OCI-LY7 (cell line): ENCODE measurements at regions not wholly inside any gene's neighbourhood (a gene's known extent, or its start where the extent isn't known, plus 50 kb on each side); places are given as distances from the start of the nearest gene placed in this dataset.

Experiments used
- BruUV-seq: library from RNA; stranded (reverse); fragments of 400-500 nt; replicated peaks from 2 replicates; lab custom pipeline; 2021; lab: Mats Ljungman, UMichigan
- CTCF ChIA-PET: fragments of 300-600 bp; sonication (Branson Sonifier 250); formaldehyde crosslinking; loops from one replicate; lab custom pipeline; 2022; ENCODE audit warnings: antibody characterized with exemption; ENCODE audit not compliant: unreplicated experiment; lab: Charles Lee
- POLR2A ChIA-PET: fragments of 300-600 bp; sonication (Branson Sonifier 250); formaldehyde crosslinking; loops from one replicate; lab custom pipeline; 2022; ENCODE audit warnings: antibody characterized with exemption; lab: Charles Lee
- DNase-seq: peaks from one replicate; pipeline ENCODE4 v3.0.0-alpha.2; 2015; ENCODE audit warnings: low spot score
- H2AFZ ChIP-seq: fragments of 200-600 bp; sonication (generic), shearing (Covaris generic); 2 replicates; pipeline ENCODE4 v1.6.1; 2014; ENCODE audit warnings: mild to moderate bottlenecking, antibody characterized with exemption, low read length, moderate library complexity
- H3K27ac ChIP-seq: fragments of 200-600 bp; sonication (generic); 2 replicates; pipeline ENCODE4 v1.5.1; 2014; ENCODE audit warnings: mixed run types, low read depth, mild to moderate bottlenecking, moderate library complexity, low read length, inconsistent platforms; ENCODE audit not compliant: poor library complexity, severe bottlenecking
- H3K36me3 ChIP-seq: fragments of 200-600 bp; sonication (generic); 2 replicates; pipeline ENCODE4 v1.6.1; 2014; ENCODE audit warnings: mild to moderate bottlenecking, antibody characterized with exemption, low read length, moderate library complexity, mixed read lengths; ENCODE audit not compliant: insufficient read depth
- H3K4me1 ChIP-seq: fragments of 200-600 bp; sonication (generic); 2 replicates; pipeline ENCODE4 v1.5.1; 2014; ENCODE audit warnings: mild to moderate bottlenecking, low read length; ENCODE audit not compliant: insufficient read depth, poor library complexity, severe bottlenecking
- H3K4me2 ChIP-seq: fragments of 200-600 bp; sonication (generic); 2 replicates; pipeline ENCODE4 v1.6.1; 2014; ENCODE audit warnings: mild to moderate bottlenecking, low read length
- H3K4me3 ChIP-seq: fragments of 200-600 bp; sonication (generic); 2 replicates; pipeline ENCODE4 v1.5.1; 2014; ENCODE audit warnings: mild to moderate bottlenecking, low read depth, low read length; ENCODE audit not compliant: poor library complexity, severe bottlenecking
- H3K79me2 ChIP-seq: fragments of 200-600 bp; sonication (generic); 2 replicates; pipeline ENCODE4 v1.6.1; 2016; ENCODE audit warnings: low read depth, mild to moderate bottlenecking, low read length, moderate library complexity, mixed read lengths; ENCODE audit not compliant: insufficient read depth
- H3K9me2 ChIP-seq: fragments of 200-600 bp; sonication (generic); 2 replicates; pipeline ENCODE4 v1.6.1; 2016; ENCODE audit warnings: mild to moderate bottlenecking, low read length, mixed read lengths; ENCODE audit not compliant: insufficient read depth
- H3K9me3 ChIP-seq: fragments of 200-600 bp; sonication (generic); 2 replicates; pipeline ENCODE4 v1.6.1; 2014; ENCODE audit warnings: mild to moderate bottlenecking, mixed run types, low read length, mixed read lengths
- H4K20me1 ChIP-seq: fragments of 200-600 bp; sonication (generic); 2 replicates; pipeline ENCODE4 v1.6.1; 2014; ENCODE audit warnings: mild to moderate bottlenecking, antibody characterized with exemption, low read length, moderate library complexity, mixed read lengths; ENCODE audit not compliant: insufficient read depth
- CTCF ChIP-seq: fragments of 200-600 bp; sonication (generic); conservative IDR thresholded peaks from 2 replicates; pipeline ENCODE4 v1.5.1; 2014; ENCODE audit warnings: mild to moderate bottlenecking, antibody characterized with exemption, low read length, moderate library complexity, mixed read lengths
- EZH2phosphoT487 ChIP-seq: fragments of 200-600 bp; sonication (generic); IDR thresholded peaks from 2 replicates; pipeline ENCODE4 v1.6.1; 2018; ENCODE audit warnings: low read depth, borderline replicate concordance, mild to moderate bottlenecking, mixed run types, antibody characterized with exemption, low read length, moderate library complexity, mixed read lengths
- intact Hi-C: fragments of 100-400 bp; cut with micrococcal nuclease; formaldehyde crosslinking; loops from one replicate; pipeline ENCODE4 v1.10.0; 2022; ENCODE audit not compliant: unreplicated experiment

DNA sequence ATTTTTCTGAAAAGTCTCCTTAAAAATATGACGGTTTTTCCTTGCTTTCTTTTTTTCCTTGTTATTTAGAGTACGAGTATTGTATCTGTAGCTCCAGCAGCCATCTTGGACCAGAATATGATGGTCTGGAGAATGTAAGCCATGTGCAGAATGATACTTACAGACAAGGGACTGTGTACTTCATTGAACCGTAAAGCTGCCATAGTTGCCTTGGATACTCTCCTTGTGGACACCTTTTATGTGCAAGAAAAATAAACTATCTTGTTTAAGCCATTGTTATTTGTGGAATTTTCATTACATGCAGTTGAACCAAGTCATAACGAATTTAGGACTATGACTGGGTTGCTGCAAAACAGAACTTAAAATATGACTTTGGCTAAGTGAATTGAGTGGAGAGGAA is 485.8 kb upstream of the CITED2 start:
- no peak overlapping the region for H3K4me2 ChIP-seq
- no peak for DNase-seq
- TF ChIP-seq CTCF: no peak
- no peak for TF ChIP-seq EZH2phosphoT487
- H3K9me3 ChIP-seq: no peaks in the 10 kb centered on the region
- ChIA-PET CTCF (no interaction called here), POLR2A (no interaction called here)
- intact Hi-C loops: no loop called here
- no peaks in the 10 kb centered on the region for H4K20me1 ChIP-seq
- no peaks in the 10 kb centered on the region for H3K36me3 ChIP-seq
- H2AFZ ChIP-seq: no peak overlapping the region
- no peak overlapping the region for H3K27ac ChIP-seq
- no peaks in the 10 kb centered on the region for H3K9me2 ChIP-seq
- no peak overlapping the region for H3K4me3 ChIP-seq
- H3K79me2 ChIP-seq: no peaks in the 10 kb centered on the region
- H3K4me1 ChIP-seq: no peaks in the 10 kb centered on the region
- no TSS peak for BruUV-seq

DNA sequence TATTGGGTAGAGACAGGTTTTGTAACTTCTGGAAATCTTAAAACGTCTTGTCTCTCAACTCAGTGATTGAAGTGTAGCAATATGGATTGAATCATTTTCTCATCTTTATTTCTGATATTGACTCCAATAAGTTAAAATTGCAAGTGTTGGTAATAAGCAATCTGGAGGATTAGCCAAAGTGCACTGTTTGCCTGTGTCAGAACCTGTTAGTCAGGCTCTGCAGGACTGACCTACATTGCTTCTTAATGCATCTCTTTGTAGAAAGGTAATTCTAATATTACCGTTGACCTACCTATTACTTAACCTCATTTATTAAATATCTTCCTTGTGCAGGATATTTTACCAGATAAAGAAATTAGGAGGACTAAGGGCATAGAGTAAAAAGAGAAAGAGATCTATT is 484.0 kb upstream of the CITED2 start:
- POLR2A ChIA-PET: no interaction called here
- Histone ChIP-seq H3K4me1 (no peaks in the 10 kb centered on the region), H4K20me1 (no peaks in the 10 kb centered on the region), H2AFZ (no peak overlapping the region), H3K36me3 (no peaks in the 10 kb centered on the region), H3K4me2 (no peak overlapping the region), H3K4me3 (no peak overlapping the region), H3K79me2 (no peaks in the 10 kb centered on the region), H3K9me3 (no peaks in the 10 kb centered on the region), H3K9me2 (no peaks in the 10 kb centered on the region), H3K27ac (no peak overlapping the region)
- BruUV-seq: no TSS peak
- CTCF ChIA-PET: no interaction called here
- DNase-seq: no peak
- intact Hi-C loops: no loop called here
- no peak for TF ChIP-seq CTCF
- TF ChIP-seq EZH2phosphoT487: no peak

DNA sequence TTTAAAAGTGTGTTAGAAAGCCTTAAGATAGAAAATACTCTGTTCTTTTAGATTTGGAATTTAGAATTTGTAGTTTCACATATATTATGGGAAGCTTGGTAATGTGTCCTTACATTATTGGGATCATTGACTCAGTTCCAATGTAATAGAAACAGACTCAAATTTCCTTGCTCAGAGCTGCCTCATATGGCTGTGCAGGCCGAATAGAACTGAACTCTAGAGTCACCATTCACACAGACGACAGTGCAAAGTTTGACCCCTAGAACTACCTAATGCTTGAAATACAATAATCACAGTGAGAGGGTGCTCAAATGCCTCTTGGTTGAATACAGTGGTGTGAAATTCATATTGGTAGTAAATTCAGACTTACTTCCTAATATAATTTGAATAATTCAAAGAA is 482.7 kb upstream of the CITED2 start:
- Histone ChIP-seq H3K27ac (no peak overlapping the region), H3K4me2 (no peak overlapping the region), H3K9me2 (no peaks in the 10 kb centered on the region), H2AFZ (no peak overlapping the region), H3K9me3 (no peaks in the 10 kb centered on the region), H3K4me3 (no peak overlapping the region), H3K4me1 (no peaks in the 10 kb centered on the region), H3K79me2 (no peaks in the 10 kb centered on the region), H3K36me3 (no peaks in the 10 kb centered on the region), H4K20me1 (no peaks in the 10 kb centered on the region)
- ChIA-PET CTCF (no interaction called here), POLR2A (interaction anchor here (0.6 kb wide), 1 partner anchor 262 kb away, joined by 3 read pairs; no protein-coding TSS in a partner anchor)
- no peak for TF ChIP-seq CTCF
- no peak for TF ChIP-seq EZH2phosphoT487
- DNase-seq: no peak
- BruUV-seq: no TSS peak
- intact Hi-C loops: no loop called here
